ENCODE measurements at regions not wholly inside any gene's neighbourhood (a gene's known extent, or its start where the extent isn't known, plus 50 kb on each side); places are given as distances from the start of the nearest gene placed in this dataset.

GRCh38 chr5:10839118-10839517 lies 78.1 kb upstream of the DAP start:
- H3K4me3 Mint-ChIP-seq = no peak overlapping the region

More at GRCh38 chr5:10839118-10839517, 78.1 kb upstream of the DAP start:
- Histone ChIP-seq H4K8ac (replicated peaks; ENCODE audit: insufficient read length, low read depth, low read length) (no peak overlapping the region), H3K18ac (ENCODE audit: insufficient read length, low read depth, low read length) (no peak overlapping the region), H3K27me3 (ENCODE audit: insufficient read depth, low read length) (no peaks in the 10 kb centered on the region), H4K5ac (ENCODE audit: insufficient read length, low read depth, low read length) (no peak overlapping the region), H2BK20ac (ENCODE audit: low read depth, low read length, poor library complexity, severe bottlenecking) (no peak overlapping the region), H3K4ac (ENCODE audit: low read depth, low read length) (no peak overlapping the region), H3K23ac (ENCODE audit: insufficient read length, low read depth, low read length) (no peak overlapping the region), H3T11ph (ENCODE audit: low read length) (no peak overlapping the region), H4K91ac (ENCODE audit: insufficient read length, low read depth, low read length) (no peak overlapping the region), H2BK15ac (ENCODE audit: low read depth, low read length) (no peak overlapping the region), H3K56ac (ENCODE audit: insufficient read length, low read depth, low read length) (no peak overlapping the region), H4K20me1 (ENCODE audit: control insufficient read depth, insufficient read depth, insufficient read length) (no peaks in the 10 kb centered on the region), H3K4me1 (ENCODE audit: insufficient read depth, low read length) (no peaks in the 10 kb centered on the region), H2BK12ac (ENCODE audit: insufficient read length, low read depth, low read length) (no peak overlapping the region), H3K9ac (ENCODE audit: extremely low read depth, insufficient read length, low read length) (no peak overlapping the region), H2BK120ac (ENCODE audit: low read depth, low read length, poor library complexity, severe bottlenecking) (no peak overlapping the region), H3K9me3 (ENCODE audit: control insufficient read depth, low read depth, low read length) (no peaks in the 10 kb centered on the region), H3K14ac (ENCODE audit: insufficient read depth, low read length) (no peak overlapping the region), H3K23me2 (ENCODE audit: insufficient read length, low read depth, low read length, poor library complexity, severe bottlenecking) (no peaks in the 10 kb centered on the region), H3K27ac (ENCODE audit: insufficient read length, low read depth, low read length) (no peak overlapping the region), H2AFZ (ENCODE audit: low read length) (no peak overlapping the region), H3K4me2 (ENCODE audit: insufficient read depth, insufficient read length, low read length) (no peak overlapping the region), H2BK5ac (ENCODE audit: insufficient read length, low read length) (no peak overlapping the region), H2AK5ac (ENCODE audit: insufficient read length, low read length) (no peak overlapping the region), H3K79me2 (ENCODE audit: insufficient read depth, low read length) (no peaks in the 10 kb centered on the region), H3K79me1 (ENCODE audit: insufficient read depth, low read depth, low read length, poor library complexity, severe bottlenecking) (no peaks in the 10 kb centered on the region)
- H3K36me3 Mint-ChIP-seq (ENCODE audit: insufficient read depth in 1 of 3, low read depth in 3 of 3) = peaks cover 0 to 13% (median 0%) of the 10 kb centered on the region in 3 experiments; a peak in 2 of 7 replicates
- TF ChIP-seq, protein P1, sequence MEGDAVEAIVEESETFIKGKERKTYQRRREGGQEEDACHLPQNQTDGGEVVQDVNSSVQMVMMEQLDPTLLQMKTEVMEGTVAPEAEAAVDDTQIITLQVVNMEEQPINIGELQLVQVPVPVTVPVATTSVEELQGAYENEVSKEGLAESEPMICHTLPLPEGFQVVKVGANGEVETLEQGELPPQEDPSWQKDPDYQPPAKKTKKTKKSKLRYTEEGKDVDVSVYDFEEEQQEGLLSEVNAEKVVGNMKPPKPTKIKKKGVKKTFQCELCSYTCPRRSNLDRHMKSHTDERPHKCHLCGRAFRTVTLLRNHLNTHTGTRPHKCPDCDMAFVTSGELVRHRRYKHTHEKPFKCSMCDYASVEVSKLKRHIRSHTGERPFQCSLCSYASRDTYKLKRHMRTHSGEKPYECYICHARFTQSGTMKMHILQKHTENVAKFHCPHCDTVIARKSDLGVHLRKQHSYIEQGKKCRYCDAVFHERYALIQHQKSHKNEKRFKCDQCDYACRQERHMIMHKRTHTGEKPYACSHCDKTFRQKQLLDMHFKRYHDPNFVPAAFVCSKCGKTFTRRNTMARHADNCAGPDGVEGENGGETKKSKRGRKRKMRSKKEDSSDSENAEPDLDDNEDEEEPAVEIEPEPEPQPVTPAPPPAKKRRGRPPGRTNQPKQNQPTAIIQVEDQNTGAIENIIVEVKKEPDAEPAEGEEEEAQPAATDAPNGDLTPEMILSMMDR (conservative IDR thresholded peaks at IDR 0.05) = no peak
- peaks cover 6 to 8% of the 10 kb centered on the region in 2 experiments; a peak in 2 of 5 replicates for H3K9me3 Mint-ChIP-seq
- H3K27me3 Mint-ChIP-seq (ENCODE audit: low read depth) = no peaks in the 10 kb centered on the region; the same call in none of the 2 replicates
- DNase-seq = no peak
- no peaks in the 10 kb centered on the region for H3K4me1 Mint-ChIP-seq
- WGBS (ENCODE audit: extremely low coverage, insufficient read length, low lambda C conversion rate) = no CpG with 5 or more reads among the region's 3 CpGs
- H3K27ac Mint-ChIP-seq = no peak overlapping the region
